ENCODE measurements at regions not wholly inside any gene's neighbourhood (a gene's known extent, or its start where the extent isn't known, plus 50 kb on each side); places are given as distances from the start of the nearest gene placed in this dataset.
"Not testable (repeated sequence)": the region's sequence is repeated elsewhere in the genome, so short reads cannot be mapped to it uniquely, and the experiment has no call there.

GRCh38 chr6:109875973-109876372 lies 102.1 kb upstream of the GPR6 start:
- Histone ChIP-seq H3K79me2 (ENCODE audit: insufficient read depth, low read length) (no peaks in the 10 kb centered on the region), H3K27me3 (ENCODE audit: insufficient read depth, low read length, poor library complexity) (peaks cover 7% of the 10 kb centered on the region), H3K4me1 (ENCODE audit: insufficient read depth, low read length) (no peaks in the 10 kb centered on the region), H3K9ac (ENCODE audit: low read depth, low read length) (no peak overlapping the region), H2AFZ (ENCODE audit: low read depth, low read length) (no peak overlapping the region), H3K9me3 (ENCODE audit: insufficient read depth, low read length, severe bottlenecking) (no peaks in the 10 kb centered on the region), H3K4me2 (ENCODE audit: insufficient read depth, low read length) (no peak overlapping the region), H3K36me3 (ENCODE audit: insufficient read depth, low read length) (no peaks in the 10 kb centered on the region), H3K27ac (ENCODE audit: low read length) (no peak overlapping the region), H3K4me3 (ENCODE audit: low read depth in 1 of 2, low read length in 2 of 2) (no peak overlapping the region), H4K20me1 (ENCODE audit: insufficient read depth, low read length) (no peaks in the 10 kb centered on the region)
- ATAC-seq (ENCODE audit: insufficient read depth, low read depth) = no peak
- no peak for DNase-seq
- TF ChIP-seq EZH2 (IDR thresholded peaks at IDR 0.05; ENCODE audit: borderline replicate concordance, low read depth, low read length, severe bottlenecking) = no peak
- TF ChIP-seq, protein P1, sequence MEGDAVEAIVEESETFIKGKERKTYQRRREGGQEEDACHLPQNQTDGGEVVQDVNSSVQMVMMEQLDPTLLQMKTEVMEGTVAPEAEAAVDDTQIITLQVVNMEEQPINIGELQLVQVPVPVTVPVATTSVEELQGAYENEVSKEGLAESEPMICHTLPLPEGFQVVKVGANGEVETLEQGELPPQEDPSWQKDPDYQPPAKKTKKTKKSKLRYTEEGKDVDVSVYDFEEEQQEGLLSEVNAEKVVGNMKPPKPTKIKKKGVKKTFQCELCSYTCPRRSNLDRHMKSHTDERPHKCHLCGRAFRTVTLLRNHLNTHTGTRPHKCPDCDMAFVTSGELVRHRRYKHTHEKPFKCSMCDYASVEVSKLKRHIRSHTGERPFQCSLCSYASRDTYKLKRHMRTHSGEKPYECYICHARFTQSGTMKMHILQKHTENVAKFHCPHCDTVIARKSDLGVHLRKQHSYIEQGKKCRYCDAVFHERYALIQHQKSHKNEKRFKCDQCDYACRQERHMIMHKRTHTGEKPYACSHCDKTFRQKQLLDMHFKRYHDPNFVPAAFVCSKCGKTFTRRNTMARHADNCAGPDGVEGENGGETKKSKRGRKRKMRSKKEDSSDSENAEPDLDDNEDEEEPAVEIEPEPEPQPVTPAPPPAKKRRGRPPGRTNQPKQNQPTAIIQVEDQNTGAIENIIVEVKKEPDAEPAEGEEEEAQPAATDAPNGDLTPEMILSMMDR (IDR thresholded peaks at IDR 0.05; ENCODE audit: borderline replicate concordance, extremely low read depth, low read length, poor library complexity, severe bottlenecking) = no peak

- H3K4me1 ChIP-seq (ENCODE audit: insufficient read depth, low read length) = no peaks in the 10 kb centered on the region
- peaks cover 7% of the 10 kb centered on the region for H3K27me3 ChIP-seq (ENCODE audit: insufficient read depth, low read length, poor library complexity)
- H3K36me3 ChIP-seq (ENCODE audit: insufficient read depth, low read length) = no peaks in the 10 kb centered on the region
- no peak overlapping the region for H3K9ac ChIP-seq (ENCODE audit: low read depth, low read length)
- TF ChIP-seq EZH2 (IDR thresholded peaks at IDR 0.05; ENCODE audit: borderline replicate concordance, low read depth, low read length, severe bottlenecking) = no peak
- TF ChIP-seq, protein P1 (IDR thresholded peaks at IDR 0.05; ENCODE audit: borderline replicate concordance, extremely low read depth, low read length, poor library complexity, severe bottlenecking) = no peak
- no peak overlapping the region for H3K4me3 ChIP-seq (ENCODE audit: low read depth in 1 of 2, low read length in 2 of 2)
- H3K79me2 ChIP-seq (ENCODE audit: insufficient read depth, low read length) = no peaks in the 10 kb centered on the region
- H4K20me1 ChIP-seq (ENCODE audit: insufficient read depth, low read length) = no peaks in the 10 kb centered on the region
- no peaks in the 10 kb centered on the region for H3K9me3 ChIP-seq (ENCODE audit: insufficient read depth, low read length, severe bottlenecking)
- DNase-seq (no peak), ATAC-seq (ENCODE audit: insufficient read depth, low read depth) (no peak)
- H3K27ac ChIP-seq (ENCODE audit: low read length) = no peak overlapping the region
- H3K4me2 ChIP-seq (ENCODE audit: insufficient read depth, low read length) = no peak overlapping the region
- H2AFZ ChIP-seq (ENCODE audit: low read depth, low read length) = no peak overlapping the region
Observed at GRCh38 chr6:109877028-109878004, 100.8 kb upstream of the GPR6 start.

DNA sequence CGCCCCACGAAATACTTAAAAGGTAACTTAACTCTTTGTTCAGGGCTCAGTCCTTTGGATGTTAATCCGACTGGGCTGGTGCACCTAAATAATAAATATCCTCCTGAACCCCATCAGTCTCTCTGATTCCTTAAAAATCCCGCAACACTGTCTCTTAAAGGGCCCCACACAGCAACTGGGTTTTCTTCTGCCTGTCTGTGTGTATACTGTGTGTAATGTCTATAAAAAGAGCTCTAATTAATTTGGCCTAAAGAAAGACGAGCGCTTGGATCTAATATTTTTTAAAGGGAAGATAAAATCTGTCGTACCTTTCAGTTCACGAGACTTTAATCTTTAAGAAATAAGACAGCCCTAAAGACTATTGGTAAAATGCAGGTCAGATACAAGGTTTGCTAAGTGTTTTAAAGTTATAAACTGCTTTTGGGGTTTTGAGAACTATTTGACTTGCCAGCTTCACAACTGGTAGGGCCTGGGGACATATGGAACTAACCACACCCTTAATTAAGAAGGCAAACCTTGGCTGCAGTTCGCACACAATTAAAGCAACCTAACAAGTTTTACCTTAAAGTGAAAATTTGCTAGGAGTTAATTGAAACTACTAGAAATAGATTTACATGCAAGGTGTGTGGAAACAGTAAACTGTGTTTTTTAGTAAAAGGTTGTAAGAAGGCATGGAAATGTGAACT lies 100.0 kb upstream of the GPR6 start:
- DNase-seq; H3K79me2 ChIP-seq (ENCODE audit: insufficient read depth, low read length); H3K4me2 ChIP-seq (ENCODE audit: insufficient read depth, low read length): not testable (repeated sequence)

DNA sequence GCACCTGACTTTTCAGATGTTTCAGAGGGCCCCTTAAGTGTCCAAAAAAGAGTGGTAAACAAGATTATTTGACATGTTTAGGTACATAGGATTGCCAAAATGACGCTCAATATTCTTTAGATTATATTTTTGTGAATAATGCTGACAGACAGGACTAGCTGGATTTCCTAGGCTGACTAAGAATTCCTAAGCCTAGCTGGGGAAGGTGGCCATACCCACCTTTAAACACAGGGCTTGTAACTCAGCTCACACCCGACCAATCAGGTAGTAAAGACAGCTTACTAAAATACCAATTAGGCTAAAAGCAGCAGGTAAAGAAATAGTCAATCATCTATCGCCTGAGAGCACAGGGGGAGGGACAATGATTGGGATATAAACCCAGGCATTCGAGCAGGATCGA lies 99.0 kb upstream of the GPR6 start:
- not testable (repeated sequence) for H3K27ac ChIP-seq (ENCODE audit: low read length); H3K36me3 ChIP-seq (ENCODE audit: insufficient read depth, low read length); H3K4me2 ChIP-seq (ENCODE audit: insufficient read depth, low read length); H4K20me1 ChIP-seq (ENCODE audit: insufficient read depth, low read length); H3K9me3 ChIP-seq (ENCODE audit: insufficient read depth, low read length, severe bottlenecking); H3K4me3 ChIP-seq (ENCODE audit: low read depth in 1 of 2, low read length in 2 of 2); H3K27me3 ChIP-seq (ENCODE audit: insufficient read depth, low read length, poor library complexity); ATAC-seq (ENCODE audit: insufficient read depth, low read depth); H3K79me2 ChIP-seq (ENCODE audit: insufficient read depth, low read length); DNase-seq; H3K4me1 ChIP-seq (ENCODE audit: insufficient read depth, low read length); H3K9ac ChIP-seq (ENCODE audit: low read depth, low read length); H2AFZ ChIP-seq (ENCODE audit: low read depth, low read length)

More for the DNA sequence above, 100.0 kb upstream of the GPR6 start:
- not testable (repeated sequence) for H3K4me3 ChIP-seq (ENCODE audit: low read depth in 1 of 2, low read length in 2 of 2); H3K9me3 ChIP-seq (ENCODE audit: insufficient read depth, low read length, severe bottlenecking); ATAC-seq (ENCODE audit: insufficient read depth, low read depth); H3K4me1 ChIP-seq (ENCODE audit: insufficient read depth, low read length); H2AFZ ChIP-seq (ENCODE audit: low read depth, low read length); H3K27ac ChIP-seq (ENCODE audit: low read length); H3K36me3 ChIP-seq (ENCODE audit: insufficient read depth, low read length); H3K9ac ChIP-seq (ENCODE audit: low read depth, low read length); H4K20me1 ChIP-seq (ENCODE audit: insufficient read depth, low read length); H3K27me3 ChIP-seq (ENCODE audit: insufficient read depth, low read length, poor library complexity)

Measured in DND-41 (cell line).